HCT116 (cell line): ENCODE measurements at regions not wholly inside any gene's neighbourhood (a gene's known extent, or its start where the extent isn't known, plus 50 kb on each side); places are given as distances from the start of the nearest gene placed in this dataset.

Source experiments
- ATAC-seq: fragments of 200-7000 bp; cut with Tn5 transposase; 2 replicates; pipeline ENCODE4 v1.9.1; 2020; ENCODE audit warnings: mild to moderate bottlenecking, moderate library complexity
- BruUV-seq: library from RNA; stranded (reverse); fragments of 400-500 nt; replicated peaks from 2 replicates; lab custom pipeline; 2021; lab: Mats Ljungman, UMichigan
- CTCF ChIA-PET: fragments of 300-600 bp; sonication (Branson Sonifier 250); formaldehyde crosslinking; loops from one replicate; lab custom pipeline; 2021; ENCODE audit warnings: antibody characterized with exemption; lab: Charles Lee
- POLR2A ChIA-PET: fragments of 300-600, 350-600 bp; sonication (Branson Sonifier 250); formaldehyde crosslinking; loops from one replicate; lab custom pipeline; 2021; ENCODE audit warnings: antibody characterized with exemption; lab: Charles Lee
- RAD21 ChIA-PET, 2 experiments: fragments of 300-600 bp; sonication (Branson Sonifier 250); formaldehyde crosslinking; loops; one replicate each; lab custom pipeline; 2023; ENCODE audit warnings: low total read pairs in 2 of 2; ENCODE audit not compliant: uncharacterized antibody in 2 of 2, unreplicated experiment in 2 of 2, low non-redundant PET in 1 of 2; lab: Charles Lee
- DNase-seq: peaks from one replicate; pipeline ENCODE4 v3.0.0-alpha.2; 2010; ENCODE audit warnings: low read depth, low spot score
- H2AFZ ChIP-seq: fragments of 200-600 bp; shearing (Covaris generic), sonication (generic); 2 replicates; pipeline ENCODE4 v1.6.1; 2017; ENCODE audit warnings: low read depth, mixed run types, mixed read lengths, antibody characterized with exemption, low read length; ENCODE audit not compliant: poor library complexity, severe bottlenecking
- H3K27ac ChIP-seq: 2 replicates; pipeline ENCODE4 v1.5.1; 2012; ENCODE audit warnings: low read depth, low read length
- H3K27me3 ChIP-seq: fragments of 200-600 bp; sonication (generic); 2 replicates; pipeline ENCODE4 v1.6.1; 2016; ENCODE audit warnings: mixed run types, low read length, mixed read lengths; ENCODE audit not compliant: insufficient read depth
- H3K36me3 ChIP-seq, 2 experiments: fragments of 200-500 bp in 1 of 2; fragments of 200-600 bp in 1 of 2; sonication (Bioruptor generic) in 1 of 2; sonication (generic) in 1 of 2; 2 replicates each; pipeline versions ENCODE4 v1.5.1 to v1.6.1; 2014 to 2016; ENCODE audit warnings: low read length in 2 of 2, inconsistent platforms in 1 of 2, mixed read lengths in 1 of 2, mixed run types in 1 of 2; ENCODE audit not compliant: insufficient read depth in 2 of 2, control insufficient read depth in 1 of 2
- H3K4me1 ChIP-seq, 2 experiments: fragments of 200-600 bp in 1 of 2; sonication (generic) in 1 of 2; 2 replicates each; pipeline versions ENCODE4 v1.5.1 to v1.6.1; 2012 to 2017; ENCODE audit warnings: low read length in 2 of 2, inconsistent platforms in 1 of 2, mild to moderate bottlenecking in 1 of 2, mixed read lengths in 1 of 2, mixed run types in 1 of 2, moderate library complexity in 1 of 2; ENCODE audit not compliant: insufficient read depth in 2 of 2, control insufficient read depth in 1 of 2
- H3K4me2 ChIP-seq: fragments of 200-600 bp; sonication (generic); 2 replicates; pipeline ENCODE4 v1.6.1; 2017; ENCODE audit warnings: mixed run types, low read length, mixed read lengths
- H3K4me3 ChIP-seq, 2 experiments: fragments of 200-600 bp in 1 of 2; sonication (generic) in 1 of 2; replicated peaks in 1 of 2; 2 replicates each; pipeline ENCODE4 v1.5.1; 2011 to 2016; ENCODE audit warnings: low read length in 2 of 2, control low read depth in 1 of 2, low read depth in 1 of 2, mild to moderate bottlenecking in 1 of 2, mixed read lengths in 1 of 2, mixed run types in 1 of 2
- H3K79me2 ChIP-seq: fragments of 200-600 bp; sonication (generic); 2 replicates; pipeline ENCODE4 v1.6.1; 2017; ENCODE audit warnings: mild to moderate bottlenecking, mixed run types, low read length, moderate library complexity, mixed read lengths; ENCODE audit not compliant: insufficient read depth
- H3K9ac ChIP-seq: fragments of 200-600 bp; sonication (generic); 2 replicates; pipeline ENCODE4 v1.6.1; 2016; ENCODE audit warnings: low read length, mixed read lengths
- H3K9me2 ChIP-seq: fragments of 200-600 bp; sonication (generic), shearing (Covaris generic); 2 replicates; pipeline ENCODE4 v1.6.1; 2017; ENCODE audit warnings: mixed run types, mild to moderate bottlenecking, moderate library complexity; ENCODE audit not compliant: insufficient read depth
- H3K9me3 ChIP-seq, 2 experiments: fragments of 200-500 bp in 1 of 2; fragments of 200-600 bp in 1 of 2; sonication (Bioruptor generic) in 1 of 2; sonication (generic) in 1 of 2; 2 replicates each; pipeline ENCODE4 v1.6.1; 2014 to 2017; ENCODE audit warnings: low read length in 2 of 2, mixed read lengths in 2 of 2, inconsistent platforms in 1 of 2, low read depth in 1 of 2, mild to moderate bottlenecking in 1 of 2, mixed run types in 1 of 2, moderate library complexity in 1 of 2; ENCODE audit not compliant: control insufficient read depth in 1 of 2, insufficient read depth in 1 of 2
- H4K20me1 ChIP-seq: fragments of 200-600 bp; sonication (generic), shearing (Covaris generic); 2 replicates; pipeline ENCODE4 v1.6.1; 2017; ENCODE audit warnings: mixed run types, mild to moderate bottlenecking, moderate library complexity; ENCODE audit not compliant: insufficient read depth
- ATF3 ChIP-seq: IDR thresholded peaks from 2 replicates; pipeline ENCODE4 v1.6.1; 2012
- CBX3 ChIP-seq: IDR thresholded peaks from 2 replicates; pipeline ENCODE4 v1.6.1; 2012; ENCODE audit warnings: low read depth
- CEBPB ChIP-seq: IDR thresholded peaks from 2 replicates; pipeline ENCODE4 v1.6.1; 2012; ENCODE audit warnings: low read depth
- CTCF ChIP-seq, 3 experiments: fragments of 200-600 bp in 1 of 3; sonication (generic) in 1 of 3; IDR thresholded peaks in 2 of 3; conservative IDR thresholded peaks in 1 of 3; 2 replicates each; pipeline ENCODE4 v1.5.1; 2012 to 2017; ENCODE audit warnings: low read depth in 2 of 3, low read length in 2 of 3, antibody characterized with exemption in 1 of 3, borderline replicate concordance in 1 of 3, control low read depth in 1 of 3, mild to moderate bottlenecking in 1 of 3, mixed read lengths in 1 of 3, mixed run types in 1 of 3, moderate library complexity in 1 of 3; ENCODE audit not compliant: insufficient read depth in 1 of 3
- EGR1 ChIP-seq: IDR thresholded peaks from 2 replicates; pipeline ENCODE4 v1.6.1; 2012; ENCODE audit warnings: low read depth
- EZH2 ChIP-seq: fragments of 200-600 bp; sonication (generic); IDR thresholded peaks from 2 replicates; pipeline ENCODE4 v1.6.1; 2017; ENCODE audit warnings: antibody characterized with exemption, mixed run types
- FOSL1 ChIP-seq: IDR thresholded peaks from 2 replicates; pipeline ENCODE4 v1.6.1; 2012; ENCODE audit warnings: low read depth
- JUND ChIP-seq: IDR thresholded peaks from 2 replicates; pipeline ENCODE4 v1.6.1; 2012
- MAX ChIP-seq: IDR thresholded peaks from 2 replicates; pipeline ENCODE4 v1.6.1; 2012
- POLR2A ChIP-seq: IDR thresholded peaks from 2 replicates; pipeline ENCODE4 v1.7.0; 2011; ENCODE audit warnings: borderline replicate concordance; ENCODE audit not compliant: insufficient read depth, insufficient read length; ENCODE audit errors: extremely low read depth
- SIN3A ChIP-seq: IDR thresholded peaks from 2 replicates; pipeline ENCODE4 v1.6.1; 2012; ENCODE audit warnings: low read depth
- SRF ChIP-seq: IDR thresholded peaks from 2 replicates; pipeline ENCODE4 v1.6.1; 2012; ENCODE audit warnings: low read depth
- TCF7L2 ChIP-seq: IDR thresholded peaks from 2 replicates; pipeline ENCODE4 v1.7.0; 2011; ENCODE audit warnings: borderline replicate concordance, inconsistent platforms; ENCODE audit not compliant: insufficient read depth, insufficient read length; ENCODE audit errors: extremely low read depth
- YY1 ChIP-seq: IDR thresholded peaks from 2 replicates; pipeline ENCODE4 v1.6.1; 2011; ENCODE audit warnings: low read length, low read depth, moderate library complexity, mild to moderate bottlenecking; ENCODE audit not compliant: insufficient replicate concordance; ENCODE audit errors: extremely low read depth
- ZBTB33 ChIP-seq: IDR thresholded peaks from 2 replicates; pipeline ENCODE4 v1.6.1; 2011; ENCODE audit warnings: mild to moderate bottlenecking, low read length, moderate library complexity; ENCODE audit not compliant: insufficient replicate concordance; ENCODE audit errors: extremely low read depth
- ZFX ChIP-seq: fragments of 450-650 bp; IDR thresholded peaks from 2 replicates; pipeline ENCODE4 v1.6.1; 2017
- ZNF274 ChIP-seq: fragments of 200-500 bp; sonication (Bioruptor generic); IDR thresholded peaks from 2 replicates; pipeline ENCODE4 v1.6.1; 2014; ENCODE audit warnings: mild to moderate bottlenecking, low read depth, low read length, inconsistent platforms
- intact Hi-C: fragments of 100-400 bp; cut with micrococcal nuclease; formaldehyde crosslinking; loops from 2 replicates; pipeline ENCODE4 v1.10.0; 2022

- TF ChIP-seq YY1 (no peak), ZBTB33 (no peak), POLR2A (no peak), JUND (peak; percentile 70), ATF3 (no peak), MAX (0 out of 2 replicates have a peak, but pooled peaks have one; percentile 17), ZFX (no peak), ZNF274 (no peak), SIN3A (no peak), FOSL1 (peak; percentile 83)
These were observed 177.7 kb downstream of the ADSS2 start (continued) for GRCh38 chr1:244273845-244274619.

GRCh38 chr1:244276646-244277045, 175.1 kb downstream of the ADSS2 start:
- no peak overlapping the region for H3K27ac ChIP-seq

More at GRCh38 chr1:244276646-244277045, 175.1 kb downstream of the ADSS2 start:
- intact Hi-C loops, result loop anchor here (10.0 kb wide), 1 partner anchor 262 kb away; no protein-coding TSS in a partner anchor
- Histone ChIP-seq H3K9ac (no peak overlapping the region), H3K4me2 (no peak overlapping the region), H3K9me3 (no peaks in the 10 kb centered on the region), H3K9me2 (no peaks in the 10 kb centered on the region), H4K20me1 (no peaks in the 10 kb centered on the region), H3K4me3 (no peak overlapping the region), H3K4me1 (peaks cover 9 to 15% of the 10 kb centered on the region in 2 experiments; a peak in 3 of 4 replicates), H3K27me3 (no peaks in the 10 kb centered on the region), H3K79me2 (no peaks in the 10 kb centered on the region), H2AFZ (no peak overlapping the region), H3K36me3 (no peaks in the 10 kb centered on the region)
- DNase-seq (no peak), ATAC-seq (no peak)
- ChIA-PET POLR2A (no interaction called here), RAD21 (no interaction called here), CTCF (no interaction called here)
- no peak for TF ChIP-seq CBX3
- no peak for TF ChIP-seq TCF7L2
- TF ChIP-seq EGR1, result no peak
- TF ChIP-seq SIN3A, result no peak
- no peak for TF ChIP-seq ZFX
- no peak for TF ChIP-seq SRF
- TF ChIP-seq CTCF (IDR thresholded peaks at IDR 0.05 in 2 of 3, conservative IDR thresholded peaks at IDR 0.05 in 1 of 3; ENCODE audit: borderline replicate concordance in 1 of 3, insufficient read depth in 1 of 3, low read depth in 2 of 3, low read length in 2 of 3), result no peak
- no peak for TF ChIP-seq CEBPB
- no peak for TF ChIP-seq EZH2
- no TSS peak for BruUV-seq
